ENCODE measurements at regions not wholly inside any gene's neighbourhood (a gene's known extent, or its start where the extent isn't known, plus 50 kb on each side); places are given as distances from the start of the nearest gene placed in this dataset.

- POLR2A ChIA-PET, result no interaction called here
- Histone ChIP-seq H3K36me3 (ENCODE audit: control insufficient read depth, insufficient read depth, low read length) (no peaks in the 10 kb centered on the region), H3K79me2 (ENCODE audit: control insufficient read depth, insufficient read depth, low read length) (no peaks in the 10 kb centered on the region), H3K27me3 (ENCODE audit: control insufficient read depth in 2 of 2, insufficient read depth in 2 of 2, low read length in 2 of 2) (peaks cover 2 to 4% of the 10 kb centered on the region in 2 experiments; a peak in 1 of 5 replicates), H3K9me1 (ENCODE audit: control insufficient read depth, insufficient read depth, low read length) (no peaks in the 10 kb centered on the region), H4K20me1 (replicated peaks; ENCODE audit: control insufficient read depth, insufficient read depth, low read length) (no peaks in the 10 kb centered on the region), H3K27ac (ENCODE audit: extremely low read depth, low read depth, low read length) (no peak overlapping the region), H2AFZ (ENCODE audit: low read depth, low read length) (no peak overlapping the region), H3K4me3 (no peak overlapping the region), H3K9ac (ENCODE audit: insufficient read depth in 1 of 2, low read depth in 2 of 2, low read length in 2 of 2) (no peak overlapping the region), H3K4me2 (ENCODE audit: insufficient read depth, low read length) (no peak overlapping the region), H3K9me3 (replicated peaks; ENCODE audit: control insufficient read depth, insufficient read depth, low read depth, low read length) (no peaks in the 10 kb centered on the region), H3K4me1 (replicated peaks in 1 of 2; ENCODE audit: control insufficient read depth in 2 of 2, insufficient read depth in 2 of 2, low read length in 2 of 2) (no peaks in the 10 kb centered on the region)
- intact Hi-C loops (cut with micrococcal nuclease) (no loop called here), in situ Hi-C loops (cut with MboI) (no loop called here)
- FAIRE-seq (no peak), ATAC-seq (no peak), DNase-seq (ENCODE audit: extremely low read depth in 1 of 4, low spot score in 3 of 4) (no peak)
- no peak for TF ChIP-seq ZKSCAN3 (CRISPR knock-in tag; IDR thresholded peaks at IDR 0.05)
- TF ChIP-seq ZBTB12 (CRISPR knock-in tag; IDR thresholded peaks at IDR 0.05), result no peak
- no peak for TF ChIP-seq CHD2 (IDR thresholded peaks at IDR 0.05; ENCODE audit: low read depth, low read length)
- TF ChIP-seq NBN (IDR thresholded peaks at IDR 0.05; ENCODE audit: low read depth), result no peak
- TF ChIP-seq POLR2AphosphoS2 (IDR thresholded peaks at IDR 0.05; ENCODE audit: low read length), result no peak
- no peak for TF ChIP-seq ZNF75A (CRISPR knock-in tag; IDR thresholded peaks at IDR 0.05)
- TF ChIP-seq JUND (IDR thresholded peaks at IDR 0.05; ENCODE audit: borderline replicate concordance, low read depth, low read length), result no peak
- no peak for TF ChIP-seq JUND (tag; IDR thresholded peaks at IDR 0.05; ENCODE audit: borderline replicate concordance, low read depth, low read length)
- TF ChIP-seq SREBF2 (CRISPR knock-in tag; IDR thresholded peaks at IDR 0.05), result no peak
- no peak for TF ChIP-seq DACH1 (IDR thresholded peaks at IDR 0.05; ENCODE audit: partially characterized antibody)
- no TSS peak for BruUV-seq (replicated peaks)
- 3% methylated on average over 6 of the region's 6 CpGs for WGBS (ENCODE audit: insufficient coverage, low coverage, missing lambda C conversion rate)
- CTCF ChIA-PET (ENCODE audit: low intra/inter-chr PET ratio), result no interaction called here
Measured at GRCh38 chr16:9446471-9447194, 355.2 kb downstream of the HAPSTR1 start.
